ENCODE measurements at regions not wholly inside any gene's neighbourhood (a gene's known extent, or its start where the extent isn't known, plus 50 kb on each side); places are given as distances from the start of the nearest gene placed in this dataset.
A peak's percentile ranks its signal among the peaks of the same experiment; 100 is the strongest.

DNA sequence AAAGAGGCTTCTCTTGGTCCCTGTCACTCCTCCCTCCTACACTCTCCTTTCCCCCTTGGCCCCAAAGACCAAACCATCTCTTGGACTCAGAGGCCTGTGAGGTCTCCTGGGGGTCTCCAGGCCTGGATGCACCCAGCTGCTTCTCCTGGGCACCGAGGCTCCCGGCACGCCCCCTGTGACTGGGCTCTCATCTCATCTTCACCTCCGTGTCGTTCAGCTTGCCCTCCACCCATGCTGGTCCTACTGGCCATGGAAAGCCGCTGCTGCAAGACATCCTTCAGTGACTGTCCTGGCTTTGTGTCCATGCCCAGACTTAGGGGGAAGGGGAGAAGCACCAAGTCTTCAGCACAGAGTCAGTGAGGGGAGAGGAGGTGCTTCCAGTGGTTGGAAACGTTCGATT lies 141.4 kb upstream of the RET start:
- Mint-ChIP-seq H3K27me3 (ENCODE audit: low read depth in 3 of 3) (peaks cover 27 to 41% (median 28%) of the 10 kb centered on the region in 3 donors), H3K4me1 (peaks cover 25% of the 10 kb centered on the region), H3K4me3 (peak overlapping the region in 1 of 2 donors; percentile 41), H3K36me3 (peaks cover 0 to 2% of the 10 kb centered on the region in 2 donors), H3K9me3 (peaks cover 0 to 9% (median 2%) of the 10 kb centered on the region in 7 donors), H3K27ac (peak overlapping the region in 1 of 7 donors; percentile 48)
- TF ChIP-seq, protein P1, sequence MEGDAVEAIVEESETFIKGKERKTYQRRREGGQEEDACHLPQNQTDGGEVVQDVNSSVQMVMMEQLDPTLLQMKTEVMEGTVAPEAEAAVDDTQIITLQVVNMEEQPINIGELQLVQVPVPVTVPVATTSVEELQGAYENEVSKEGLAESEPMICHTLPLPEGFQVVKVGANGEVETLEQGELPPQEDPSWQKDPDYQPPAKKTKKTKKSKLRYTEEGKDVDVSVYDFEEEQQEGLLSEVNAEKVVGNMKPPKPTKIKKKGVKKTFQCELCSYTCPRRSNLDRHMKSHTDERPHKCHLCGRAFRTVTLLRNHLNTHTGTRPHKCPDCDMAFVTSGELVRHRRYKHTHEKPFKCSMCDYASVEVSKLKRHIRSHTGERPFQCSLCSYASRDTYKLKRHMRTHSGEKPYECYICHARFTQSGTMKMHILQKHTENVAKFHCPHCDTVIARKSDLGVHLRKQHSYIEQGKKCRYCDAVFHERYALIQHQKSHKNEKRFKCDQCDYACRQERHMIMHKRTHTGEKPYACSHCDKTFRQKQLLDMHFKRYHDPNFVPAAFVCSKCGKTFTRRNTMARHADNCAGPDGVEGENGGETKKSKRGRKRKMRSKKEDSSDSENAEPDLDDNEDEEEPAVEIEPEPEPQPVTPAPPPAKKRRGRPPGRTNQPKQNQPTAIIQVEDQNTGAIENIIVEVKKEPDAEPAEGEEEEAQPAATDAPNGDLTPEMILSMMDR (IDR thresholded peaks at IDR 0.05) = no peak
- Histone ChIP-seq H3K9ac (ENCODE audit: insufficient read depth, low read length, poor library complexity, severe bottlenecking) (no peak overlapping the region), H3K79me2 (ENCODE audit: insufficient read depth, low read length) (no peaks in the 10 kb centered on the region), H3K27ac (ENCODE audit: low read depth in 1 of 2, low read length in 2 of 2) (no peak overlapping the region), H3K36me3 (replicated peaks in 1 of 2; ENCODE audit: control insufficient read depth in 1 of 2, insufficient read depth in 2 of 2, low read length in 2 of 2) (no peaks in the 10 kb centered on the region), H3K4me1 (ENCODE audit: control insufficient read depth in 1 of 2, insufficient read depth in 2 of 2, low read length in 2 of 2) (peaks cover 12 to 27% of the 10 kb centered on the region in 2 donors), H3K27me3 (ENCODE audit: control insufficient read depth in 2 of 2, insufficient read depth in 2 of 2, low read length in 2 of 2) (peaks cover 0 to 29% of the 10 kb centered on the region in 2 donors), H3K4me3 (replicated peaks in 1 of 3; ENCODE audit: low read depth in 2 of 3, low read length in 3 of 3) (no peak overlapping the region), H4K20me1 (ENCODE audit: insufficient read depth, low read length) (no peaks in the 10 kb centered on the region), H3K4me2 (replicated peaks; ENCODE audit: extremely low read depth, low read length, poor library complexity, severe bottlenecking) (no peak overlapping the region), H2AFZ (ENCODE audit: insufficient read depth, low read depth, low read length, poor library complexity, severe bottlenecking) (no peak overlapping the region), H3K9me3 (replicated peaks in 1 of 2; ENCODE audit: control insufficient read depth in 1 of 2, insufficient read depth in 1 of 2, low read length in 2 of 2) (peaks cover 0 to 3% of the 10 kb centered on the region in 2 donors)
- 100% methylated on average over 3 of the region's 8 CpGs for WGBS (ENCODE audit: insufficient coverage)
- intact Hi-C loops (cut with micrococcal nuclease) = loop anchor here in 1 of 2 donors (10.0 kb wide), 1 partner anchor 79 kb away; no protein-coding TSS in a partner anchor
- no peak for DNase-seq

DNA sequence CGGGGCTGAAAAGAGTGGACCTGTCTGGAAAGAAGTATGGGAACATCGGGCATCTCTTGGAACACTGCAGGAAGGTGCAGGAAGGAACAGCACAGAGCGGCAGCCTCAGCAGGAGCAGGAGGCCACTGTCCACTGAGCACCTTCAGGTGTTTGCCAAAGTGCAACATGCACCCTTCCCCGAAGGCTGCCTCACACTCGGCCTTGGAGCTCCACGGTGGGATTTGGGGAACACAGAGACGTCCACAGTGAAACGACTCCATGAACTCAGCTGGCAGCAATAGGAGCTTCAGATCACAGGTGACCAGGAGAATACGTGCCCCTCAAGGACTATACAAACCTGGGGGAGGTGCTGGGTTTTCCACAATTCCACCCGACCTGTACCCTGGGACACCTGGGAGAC lies 140.3 kb upstream of the RET start:
- H4K20me1 ChIP-seq (ENCODE audit: insufficient read depth, low read length) = no peaks in the 10 kb centered on the region
- H3K36me3 Mint-ChIP-seq = peaks cover 0 to 2% of the 10 kb centered on the region in 2 donors
- H3K27me3 Mint-ChIP-seq (ENCODE audit: low read depth in 3 of 3) = peaks cover 26 to 40% (median 29%) of the 10 kb centered on the region in 3 donors

More for the DNA sequence above, 140.3 kb upstream of the RET start:
- Histone ChIP-seq H3K36me3 (replicated peaks in 1 of 2; ENCODE audit: control insufficient read depth in 1 of 2, insufficient read depth in 2 of 2, low read length in 2 of 2) (no peaks in the 10 kb centered on the region), H2AFZ (ENCODE audit: insufficient read depth, low read depth, low read length, poor library complexity, severe bottlenecking) (no peak overlapping the region), H3K4me2 (replicated peaks; ENCODE audit: extremely low read depth, low read length, poor library complexity, severe bottlenecking) (no peak overlapping the region), H3K4me1 (ENCODE audit: control insufficient read depth in 1 of 2, insufficient read depth in 2 of 2, low read length in 2 of 2) (peaks cover 12 to 27% of the 10 kb centered on the region in 2 donors), H3K9me3 (replicated peaks in 1 of 2; ENCODE audit: control insufficient read depth in 1 of 2, insufficient read depth in 1 of 2, low read length in 2 of 2) (peaks cover 0 to 3% of the 10 kb centered on the region in 2 donors), H3K9ac (ENCODE audit: insufficient read depth, low read length, poor library complexity, severe bottlenecking) (no peak overlapping the region), H3K27me3 (ENCODE audit: control insufficient read depth in 2 of 2, insufficient read depth in 2 of 2, low read length in 2 of 2) (peaks cover 0 to 29% of the 10 kb centered on the region in 2 donors), H3K4me3 (replicated peaks in 1 of 3; ENCODE audit: low read depth in 2 of 3, low read length in 3 of 3) (no peak overlapping the region), H3K79me2 (ENCODE audit: insufficient read depth, low read length) (no peaks in the 10 kb centered on the region), H3K27ac (ENCODE audit: low read depth in 1 of 2, low read length in 2 of 2) (no peak overlapping the region)
- TF ChIP-seq, protein P1 (IDR thresholded peaks at IDR 0.05) = no peak
- intact Hi-C loops (cut with micrococcal nuclease) = loop anchor here in 1 of 2 donors (10.0 kb wide), 1 partner anchor 78 kb away; no protein-coding TSS in a partner anchor
- no peak for DNase-seq
- no peak overlapping the region for H3K4me3 Mint-ChIP-seq
- peaks cover 25% of the 10 kb centered on the region for H3K4me1 Mint-ChIP-seq
- H3K27ac Mint-ChIP-seq = no peak overlapping the region
- 96% methylated on average over 8 of the region's 10 CpGs for WGBS (ENCODE audit: insufficient coverage)
- peaks cover 0 to 9% (median 2%) of the 10 kb centered on the region in 7 donors for H3K9me3 Mint-ChIP-seq
